ENCODE measurements at regions not wholly inside any gene's neighbourhood (a gene's known extent, or its start where the extent isn't known, plus 50 kb on each side); places are given as distances from the start of the nearest gene placed in this dataset.

- no peak for TF ChIP-seq CTCF (IDR thresholded peaks at IDR 0.05; ENCODE audit: insufficient read depth, low read length)
- DNase-seq (ENCODE audit: low read depth): no peak
- no peak overlapping the region for H3K4me3 ChIP-seq (ENCODE audit: low read depth, low read length)
Measured at GRCh38 chr2:128626760-128627511, 308.3 kb upstream of the HS6ST1 start.

GRCh38 chr2:128628206-128628605 lies 309.5 kb upstream of the HS6ST1 start:
- no peak for DNase-seq (ENCODE audit: low read depth)
- TF ChIP-seq CTCF (IDR thresholded peaks at IDR 0.05; ENCODE audit: insufficient read depth, low read length): no peak
- no peak overlapping the region for H3K4me3 ChIP-seq (ENCODE audit: low read depth, low read length)

- TF ChIP-seq CTCF (IDR thresholded peaks at IDR 0.05; ENCODE audit: insufficient read depth, low read length): no peak
- H3K4me3 ChIP-seq (ENCODE audit: low read depth, low read length): no peak overlapping the region
- no peak for DNase-seq (ENCODE audit: low read depth)
Measured at GRCh38 chr2:128628996-128629395, 310.3 kb upstream of the HS6ST1 start.

- H3K4me3 ChIP-seq (ENCODE audit: low read depth, low read length): no peak overlapping the region
- TF ChIP-seq CTCF (IDR thresholded peaks at IDR 0.05; ENCODE audit: insufficient read depth, low read length): no peak
- DNase-seq (ENCODE audit: low read depth): no peak
Measured at GRCh38 chr2:128630974-128631697, 312.5 kb upstream of the HS6ST1 start.

- no peak for TF ChIP-seq CTCF (IDR thresholded peaks at IDR 0.05; ENCODE audit: insufficient read depth, low read length)
- DNase-seq (ENCODE audit: low read depth): no peak
- H3K4me3 ChIP-seq (ENCODE audit: low read depth, low read length): no peak overlapping the region
Measured at GRCh38 chr2:128631698-128632500, 313.2 kb upstream of the HS6ST1 start.

- H3K4me3 ChIP-seq (ENCODE audit: low read depth, low read length): no peak overlapping the region
- no peak for TF ChIP-seq CTCF (IDR thresholded peaks at IDR 0.05; ENCODE audit: insufficient read depth, low read length)
- DNase-seq (ENCODE audit: low read depth): no peak
Measured at GRCh38 chr2:128632501-128632800, 313.8 kb upstream of the HS6ST1 start.

Measured in fibroblast of the aortic adventitia (primary cell).